ENCODE measurements at regions not wholly inside any gene's neighbourhood (a gene's known extent, or its start where the extent isn't known, plus 50 kb on each side); places are given as distances from the start of the nearest gene placed in this dataset.
A peak's percentile ranks its signal among the peaks of the same experiment; 100 is the strongest.
"Not testable (repeated sequence)": the region's sequence is repeated elsewhere in the genome, so short reads cannot be mapped to it uniquely, and the experiment has no call there.

DNA sequence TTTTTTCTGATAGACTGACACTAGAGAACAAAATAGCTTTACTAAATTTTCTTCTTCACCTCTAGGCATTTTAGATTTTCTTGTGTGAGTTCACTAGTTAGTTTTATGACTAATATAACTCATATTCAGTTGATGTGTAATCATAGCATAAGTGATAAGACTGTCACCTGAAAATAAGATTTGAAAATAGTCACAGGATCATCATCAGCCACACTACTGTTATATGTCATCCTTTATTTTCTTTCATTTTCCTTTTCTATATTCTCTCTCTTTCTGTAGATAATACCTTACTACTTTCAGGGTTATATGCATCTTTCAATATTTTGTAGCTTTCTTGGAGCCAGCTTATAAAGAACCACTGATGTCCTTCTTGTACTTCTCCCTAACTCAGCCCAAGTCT lies 292.6 kb downstream of the TDRD3 start:
- no peaks in the 10 kb centered on the region for H3K36me3 ChIP-seq (ENCODE audit: insufficient read depth, low read length)
- H3K4me3 ChIP-seq (ENCODE audit: low read length), result no peak overlapping the region
- H3K4me1 ChIP-seq (ENCODE audit: insufficient read depth, low read length), result no peaks in the 10 kb centered on the region
- H3K27ac ChIP-seq (ENCODE audit: low read depth, low read length), result no peak overlapping the region
- H3K9me3 ChIP-seq (ENCODE audit: insufficient read depth, low read depth, low read length), result no peaks in the 10 kb centered on the region
- no peak overlapping the region for H3K9ac ChIP-seq (ENCODE audit: low read depth, low read length)
- H3K27me3 ChIP-seq (ENCODE audit: insufficient read depth, low read length), result no peaks in the 10 kb centered on the region

- H3K9me3 ChIP-seq (ENCODE audit: insufficient read depth, low read depth, low read length), result no peaks in the 10 kb centered on the region
- WGBS, result 0% methylated on average over 1 of the region's 3 CpGs
- no peak overlapping the region for H3K27ac ChIP-seq (ENCODE audit: low read depth, low read length)
- no peak overlapping the region for H3K9ac ChIP-seq (ENCODE audit: low read depth, low read length)
- no peaks in the 10 kb centered on the region for H3K36me3 ChIP-seq (ENCODE audit: insufficient read depth, low read length)
- no peaks in the 10 kb centered on the region for H3K4me1 ChIP-seq (ENCODE audit: insufficient read depth, low read length)
- H3K4me3 ChIP-seq (ENCODE audit: low read length), result no peak overlapping the region
- no peaks in the 10 kb centered on the region for H3K27me3 ChIP-seq (ENCODE audit: insufficient read depth, low read length)
Measured at GRCh38 chr13:60689076-60689475, 292.1 kb downstream of the TDRD3 start.

DNA sequence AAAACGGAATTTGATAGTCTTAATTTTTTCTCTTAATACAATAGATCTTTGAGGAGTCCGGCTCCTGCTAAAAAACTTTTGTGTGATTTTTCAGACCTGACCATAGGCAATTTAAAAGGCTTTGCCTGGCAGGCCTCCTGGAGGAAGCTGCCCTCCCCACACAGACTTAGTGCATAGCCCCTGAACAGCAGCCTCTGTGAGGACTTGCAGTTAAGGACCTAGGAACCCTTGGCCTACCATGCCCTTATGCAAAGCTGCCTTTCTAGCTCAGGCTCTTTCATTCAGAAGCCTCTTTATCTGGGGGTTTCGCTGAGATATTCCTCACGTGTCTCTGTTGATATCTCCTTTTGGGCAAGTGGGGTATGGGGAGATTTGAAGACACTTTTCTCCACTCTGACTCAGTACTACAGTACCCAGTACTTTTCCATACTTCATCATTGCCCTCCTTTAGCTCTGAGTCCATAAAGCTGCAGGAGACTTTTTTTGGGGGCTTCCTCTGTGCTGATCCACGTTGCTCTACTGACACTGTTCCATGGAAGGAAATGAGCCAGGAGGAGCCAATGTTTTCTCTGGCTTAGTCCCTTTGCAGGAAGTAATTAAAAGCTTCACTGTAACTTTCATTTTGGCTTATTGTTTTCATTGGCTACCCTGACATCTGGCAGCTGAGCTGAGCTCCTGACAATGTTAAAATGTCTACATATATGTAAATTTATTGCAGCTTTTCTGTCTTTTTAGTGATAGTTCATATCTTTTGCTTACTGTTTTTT lies 283.1 kb downstream of the TDRD3 start:
- no peak overlapping the region for H3K4me3 ChIP-seq (ENCODE audit: low read length)
- no peaks in the 10 kb centered on the region for H3K36me3 ChIP-seq (ENCODE audit: insufficient read depth, low read length)
- no peak overlapping the region for H3K9ac ChIP-seq (ENCODE audit: low read depth, low read length)
- 89% methylated on average over 4 of the region's 5 CpGs for WGBS
- H3K27me3 ChIP-seq (ENCODE audit: insufficient read depth, low read length), result no peaks in the 10 kb centered on the region
- H3K27ac ChIP-seq (ENCODE audit: low read depth, low read length), result no peak overlapping the region
- no peaks in the 10 kb centered on the region; the same call in 1 of the 2 replicates for H3K4me1 ChIP-seq (ENCODE audit: insufficient read depth, low read length)
- H3K9me3 ChIP-seq (ENCODE audit: insufficient read depth, low read depth, low read length), result no peaks in the 10 kb centered on the region

GRCh38 chr13:60679131-60679530 lies 282.1 kb downstream of the TDRD3 start:
- 94% methylated on average over 4 of the region's 4 CpGs for WGBS

GRCh38 chr13:60671386-60671785 lies 274.4 kb downstream of the TDRD3 start:
- H3K36me3 ChIP-seq (ENCODE audit: insufficient read depth, low read length), result no peaks in the 10 kb centered on the region
- H3K4me3 ChIP-seq (ENCODE audit: low read length), result no peak overlapping the region
- no peaks in the 10 kb centered on the region for H3K9me3 ChIP-seq (ENCODE audit: insufficient read depth, low read depth, low read length)
- no peak overlapping the region for H3K9ac ChIP-seq (ENCODE audit: low read depth, low read length)
- H3K4me1 ChIP-seq (ENCODE audit: insufficient read depth, low read length), result no peaks in the 10 kb centered on the region
- H3K27ac ChIP-seq (ENCODE audit: low read depth, low read length), result no peak overlapping the region
- no peaks in the 10 kb centered on the region for H3K27me3 ChIP-seq (ENCODE audit: insufficient read depth, low read length)

More at GRCh38 chr13:60679131-60679530, 282.1 kb downstream of the TDRD3 start:
- H3K36me3 ChIP-seq (ENCODE audit: insufficient read depth, low read length), result no peaks in the 10 kb centered on the region
- no peak overlapping the region for H3K9ac ChIP-seq (ENCODE audit: low read depth, low read length)
- no peak overlapping the region for H3K27ac ChIP-seq (ENCODE audit: low read depth, low read length)
- H3K9me3 ChIP-seq (ENCODE audit: insufficient read depth, low read depth, low read length), result no peaks in the 10 kb centered on the region
- no peaks in the 10 kb centered on the region; the same call in 1 of the 2 replicates for H3K4me1 ChIP-seq (ENCODE audit: insufficient read depth, low read length)
- no peak overlapping the region for H3K4me3 ChIP-seq (ENCODE audit: low read length)
- no peaks in the 10 kb centered on the region for H3K27me3 ChIP-seq (ENCODE audit: insufficient read depth, low read length)

DNA sequence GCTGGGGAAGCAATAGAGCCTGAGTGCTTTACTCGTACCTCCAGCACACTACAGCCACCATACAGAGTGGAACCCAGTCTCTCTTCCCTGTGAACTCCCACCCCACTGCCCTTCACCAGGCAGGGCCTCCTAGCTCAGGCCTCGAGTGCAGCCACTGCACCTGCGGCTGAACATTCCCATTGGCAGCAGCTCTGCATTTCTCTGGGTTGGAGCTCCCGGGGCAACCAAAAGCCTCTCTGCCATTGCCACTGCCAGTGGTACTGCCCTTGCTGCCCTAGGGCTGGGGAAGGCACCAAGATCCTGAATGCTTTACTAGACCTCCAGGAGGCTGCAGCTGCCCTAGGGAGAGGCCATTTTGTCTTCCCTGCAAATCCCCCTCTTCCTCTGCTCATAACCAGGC lies 266.8 kb downstream of the TDRD3 start:
- H3K4me3 ChIP-seq (ENCODE audit: low read length), result no peak overlapping the region
- no peaks in the 10 kb centered on the region for H3K9me3 ChIP-seq (ENCODE audit: insufficient read depth, low read depth, low read length)
- H3K27me3 ChIP-seq (ENCODE audit: insufficient read depth, low read length), result no peaks in the 10 kb centered on the region
- H3K9ac ChIP-seq (ENCODE audit: low read depth, low read length), result no peak overlapping the region
- H3K36me3 ChIP-seq (ENCODE audit: insufficient read depth, low read length), result no peaks in the 10 kb centered on the region
- H3K4me1 ChIP-seq (ENCODE audit: insufficient read depth, low read length), result no peaks in the 10 kb centered on the region
- 95% methylated on average over 4 of the region's 4 CpGs for WGBS
- H3K27ac ChIP-seq (ENCODE audit: low read depth, low read length), result no peak overlapping the region

DNA sequence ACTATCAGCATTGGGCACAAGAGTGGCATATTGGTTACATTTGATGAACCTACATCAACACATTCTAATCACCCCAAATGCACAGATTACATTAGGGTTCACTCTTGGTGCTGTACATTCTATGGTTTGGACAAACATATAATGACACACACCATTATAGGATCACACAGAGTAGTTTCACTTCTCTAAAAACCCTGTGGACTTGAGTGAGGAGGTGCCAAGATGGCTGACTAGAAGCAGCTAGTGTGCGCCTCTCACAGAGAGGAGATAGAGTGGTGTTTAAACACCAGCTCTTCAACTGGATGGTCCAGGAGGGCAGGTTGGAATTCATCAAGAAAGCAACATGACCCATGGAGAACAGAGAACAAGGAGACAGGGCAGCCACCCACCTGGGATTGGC lies 265.6 kb downstream of the TDRD3 start:
- no peaks in the 10 kb centered on the region for H3K4me1 ChIP-seq (ENCODE audit: insufficient read depth, low read length)
- WGBS, result 97% methylated on average over 1 of the region's 1 CpG

GRCh38 chr13:60661521-60661920 lies 264.5 kb downstream of the TDRD3 start:
- Histone ChIP-seq H3K4me1 (ENCODE audit: insufficient read depth, low read length) (no peaks in the 10 kb centered on the region), H3K4me3 (ENCODE audit: low read length) (no peak overlapping the region), H3K9ac (ENCODE audit: low read depth, low read length) (no peak overlapping the region), H3K36me3 (ENCODE audit: insufficient read depth, low read length) (no peaks in the 10 kb centered on the region), H3K9me3 (ENCODE audit: insufficient read depth, low read depth, low read length) (no peaks in the 10 kb centered on the region), H3K27ac (ENCODE audit: low read depth, low read length) (no peak overlapping the region), H3K27me3 (ENCODE audit: insufficient read depth, low read length) (no peaks in the 10 kb centered on the region)
- 78% methylated on average over 3 of the region's 3 CpGs for WGBS

More for the DNA sequence above, 265.6 kb downstream of the TDRD3 start:
- Histone ChIP-seq H3K36me3 (ENCODE audit: insufficient read depth, low read length) (no peaks in the 10 kb centered on the region), H3K27me3 (ENCODE audit: insufficient read depth, low read length) (no peaks in the 10 kb centered on the region), H3K9ac (ENCODE audit: low read depth, low read length) (no peak overlapping the region), H3K4me3 (ENCODE audit: low read length) (no peak overlapping the region), H3K9me3 (ENCODE audit: insufficient read depth, low read depth, low read length) (no peaks in the 10 kb centered on the region), H3K27ac (ENCODE audit: low read depth, low read length) (no peak overlapping the region)

- H3K9me3 ChIP-seq (ENCODE audit: insufficient read depth, low read depth, low read length); H3K27ac ChIP-seq (ENCODE audit: low read depth, low read length); H3K9ac ChIP-seq (ENCODE audit: low read depth, low read length); H3K36me3 ChIP-seq (ENCODE audit: insufficient read depth, low read length); H3K27me3 ChIP-seq (ENCODE audit: insufficient read depth, low read length); H3K4me1 ChIP-seq (ENCODE audit: insufficient read depth, low read length); H3K4me3 ChIP-seq (ENCODE audit: low read length): not testable (repeated sequence)
- WGBS, result 67% methylated on average over 1 of the region's 1 CpG
Measured at GRCh38 chr13:60657586-60657985, 260.6 kb downstream of the TDRD3 start.

GRCh38 chr13:60655256-60655655 lies 258.2 kb downstream of the TDRD3 start:
- H3K9me3 ChIP-seq (ENCODE audit: insufficient read depth, low read depth, low read length), result no peaks in the 10 kb centered on the region
- H3K4me3 ChIP-seq (ENCODE audit: low read length), result no peak overlapping the region
- no peak overlapping the region for H3K27ac ChIP-seq (ENCODE audit: low read depth, low read length)
- no peak overlapping the region for H3K9ac ChIP-seq (ENCODE audit: low read depth, low read length)
- no peaks in the 10 kb centered on the region for H3K27me3 ChIP-seq (ENCODE audit: insufficient read depth, low read length)
- no peaks in the 10 kb centered on the region for H3K4me1 ChIP-seq (ENCODE audit: insufficient read depth, low read length)
- WGBS, result over 99% methylated on average over 4 of the region's 4 CpGs
- no peaks in the 10 kb centered on the region for H3K36me3 ChIP-seq (ENCODE audit: insufficient read depth, low read length)

- WGBS, result 55% methylated on average over 1 of the region's 1 CpG
- Histone ChIP-seq H3K36me3 (ENCODE audit: insufficient read depth, low read length) (no peaks in the 10 kb centered on the region), H3K27ac (ENCODE audit: low read depth, low read length) (no peak overlapping the region)
Measured at GRCh38 chr13:60654415-60654814, 257.4 kb downstream of the TDRD3 start.

DNA sequence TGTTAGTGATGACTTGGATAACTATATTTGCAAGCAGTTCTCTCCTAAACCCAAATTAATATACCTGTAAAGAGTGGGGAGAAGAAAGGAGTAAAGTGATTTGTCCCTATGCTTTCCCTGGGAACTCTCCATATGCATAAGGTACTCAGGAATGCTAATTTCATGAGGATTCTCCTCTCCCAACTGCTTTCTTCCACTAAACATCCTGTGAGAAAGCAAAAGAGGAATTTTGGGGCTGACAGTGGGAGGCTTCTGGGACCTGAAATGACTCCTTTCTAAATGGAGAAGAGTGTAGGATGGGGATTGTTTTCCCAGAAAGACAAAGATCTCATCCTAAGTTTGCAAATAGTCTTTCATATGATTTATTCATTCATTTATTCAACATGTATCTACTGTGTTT lies 250.5 kb downstream of the TDRD3 start:
- peaks cover 22% of the 10 kb centered on the region for H3K4me1 ChIP-seq (ENCODE audit: insufficient read depth, low read length)
- no peak overlapping the region for H3K4me3 ChIP-seq (ENCODE audit: low read length)
- H3K36me3 ChIP-seq (ENCODE audit: insufficient read depth, low read length), result no peaks in the 10 kb centered on the region
- peaks cover 3% of the 10 kb centered on the region; the same call in 1 of the 2 replicates for H3K9me3 ChIP-seq (ENCODE audit: insufficient read depth, low read depth, low read length)
- no peak overlapping the region for H3K9ac ChIP-seq (ENCODE audit: low read depth, low read length)
- H3K27ac ChIP-seq (ENCODE audit: low read depth, low read length), result peak overlapping the region; percentile 74; the same call in 1 of the 2 replicates
- no peaks in the 10 kb centered on the region for H3K27me3 ChIP-seq (ENCODE audit: insufficient read depth, low read length)

More at GRCh38 chr13:60654415-60654814, 257.4 kb downstream of the TDRD3 start:
- no peaks in the 10 kb centered on the region for H3K9me3 ChIP-seq (ENCODE audit: insufficient read depth, low read depth, low read length)
- H3K4me3 ChIP-seq (ENCODE audit: low read length), result no peak overlapping the region
- H3K9ac ChIP-seq (ENCODE audit: low read depth, low read length), result no peak overlapping the region
- H3K27me3 ChIP-seq (ENCODE audit: insufficient read depth, low read length), result no peaks in the 10 kb centered on the region
- H3K4me1 ChIP-seq (ENCODE audit: insufficient read depth, low read length), result no peaks in the 10 kb centered on the region
